OCI-LY7 (cell line): ENCODE measurements at regions not wholly inside any gene's neighbourhood (a gene's known extent, or its start where the extent isn't known, plus 50 kb on each side); places are given as distances from the start of the nearest gene placed in this dataset.

Source experiments
- CTCF ChIP-seq: fragments of 200-600 bp; sonication (generic); conservative IDR thresholded peaks from 2 replicates; pipeline ENCODE4 v1.5.1; 2014; ENCODE audit warnings: mild to moderate bottlenecking, antibody characterized with exemption, low read length, moderate library complexity, mixed read lengths
- EZH2phosphoT487 ChIP-seq: fragments of 200-600 bp; sonication (generic); IDR thresholded peaks from 2 replicates; pipeline ENCODE4 v1.6.1; 2018; ENCODE audit warnings: low read depth, borderline replicate concordance, mild to moderate bottlenecking, mixed run types, antibody characterized with exemption, low read length, moderate library complexity, mixed read lengths

- TF ChIP-seq CTCF: no peak
- TF ChIP-seq EZH2phosphoT487: no peak
Measured at GRCh38 chr4:115548123-115548522, 434.7 kb upstream of the NDST4 start.
